ENCODE measurements at regions not wholly inside any gene's neighbourhood (a gene's known extent, or its start where the extent isn't known, plus 50 kb on each side); places are given as distances from the start of the nearest gene placed in this dataset.

DNA sequence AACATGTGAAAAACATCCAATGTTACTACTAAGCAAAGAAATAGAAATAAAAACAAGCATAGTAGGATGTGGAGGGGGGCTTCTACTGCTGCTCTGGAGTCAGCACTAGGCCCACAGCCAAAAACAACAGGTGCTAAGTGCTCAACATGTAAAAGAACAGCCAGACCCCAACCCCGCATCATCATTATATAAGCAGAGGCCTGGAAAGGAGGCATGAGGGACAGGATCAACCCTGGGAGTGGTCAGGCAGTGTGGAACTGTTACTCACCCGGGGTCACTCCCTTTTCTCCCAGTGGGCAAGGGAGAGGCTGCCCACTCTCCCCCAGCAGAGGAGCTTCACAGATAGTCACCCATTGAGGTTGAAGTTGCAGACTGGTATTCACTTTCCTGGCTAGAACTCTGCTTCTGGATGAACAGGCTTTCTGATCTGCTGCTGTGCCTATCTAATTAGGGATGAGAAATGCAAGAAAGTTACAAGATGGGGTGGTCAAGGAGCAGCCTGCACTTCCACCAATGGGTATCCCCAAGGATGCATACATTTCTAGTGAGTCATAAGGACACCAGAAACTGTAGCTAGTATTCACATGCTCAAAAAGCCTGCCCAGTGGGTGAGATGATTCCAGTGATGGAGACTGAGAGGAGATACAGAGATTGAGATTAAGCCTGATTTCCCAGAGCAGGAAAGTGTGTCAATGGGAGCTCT lies 480.1 kb upstream of the TCF4 start:
- no peak overlapping the region for H3K4me3 Mint-ChIP-seq
- no peaks in the 10 kb centered on the region for H3K4me1 Mint-ChIP-seq
- no peak overlapping the region for H3K27ac Mint-ChIP-seq
- no peak for ATAC-seq (replicated peaks)
- H3K36me3 Mint-ChIP-seq, result no peaks in the 10 kb centered on the region
- peaks cover 0 to 4% of the 10 kb centered on the region in 2 donors for H3K27me3 Mint-ChIP-seq
- H3K9me3 Mint-ChIP-seq, result peaks cover 0 to 4% of the 10 kb centered on the region in 2 donors
- no peak for DNase-seq

- no peak for DNase-seq
- Mint-ChIP-seq H3K36me3 (no peaks in the 10 kb centered on the region), H3K27me3 (peaks cover 0 to 4% of the 10 kb centered on the region in 2 donors), H3K4me3 (no peak overlapping the region), H3K9me3 (peaks cover 0 to 3% of the 10 kb centered on the region in 2 donors), H3K4me1 (no peaks in the 10 kb centered on the region), H3K27ac (no peak overlapping the region)
- no peak for ATAC-seq (replicated peaks)
These were observed 479.4 kb upstream of the TCF4 start for GRCh38 chr18:56067214-56067894.

DNA sequence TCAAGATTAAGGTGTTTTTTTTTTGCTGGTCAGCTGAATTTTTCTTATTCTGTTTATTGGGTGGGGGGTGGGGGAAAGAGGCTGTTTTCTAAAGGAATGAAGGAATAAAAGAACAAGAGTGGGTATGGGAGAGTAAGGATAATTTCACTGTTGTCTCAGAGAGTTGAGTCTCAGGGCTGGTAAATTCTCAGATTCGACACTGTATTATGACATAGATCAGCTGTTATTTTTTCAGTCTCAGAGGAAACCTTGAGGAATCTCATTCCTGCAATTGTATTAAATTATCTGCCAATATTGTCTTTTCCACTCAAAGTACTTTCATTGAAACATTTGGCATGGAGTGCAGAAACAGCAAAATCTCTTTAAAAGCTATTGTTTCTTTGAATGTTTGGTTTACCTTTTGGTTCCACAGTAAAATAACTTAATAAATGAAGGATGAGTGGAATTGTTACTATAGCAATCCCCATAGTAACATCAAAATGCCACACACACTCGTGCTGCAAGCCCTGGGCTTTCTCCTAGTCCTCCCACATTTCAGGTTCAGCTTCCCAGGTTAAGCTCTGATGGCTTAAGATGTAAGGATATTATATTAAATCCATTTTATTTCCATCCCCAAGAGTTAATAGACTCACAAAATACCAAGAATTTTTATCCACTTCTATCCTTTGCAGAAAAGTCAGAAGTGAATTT lies 478.7 kb upstream of the TCF4 start:
- H3K9me3 Mint-ChIP-seq, result no peaks in the 10 kb centered on the region
- H3K36me3 Mint-ChIP-seq, result no peaks in the 10 kb centered on the region
- H3K27me3 Mint-ChIP-seq, result peaks cover 0 to 4% of the 10 kb centered on the region in 2 donors
- DNase-seq, result no peak
- no peak overlapping the region for H3K27ac Mint-ChIP-seq
- no peak overlapping the region for H3K4me3 Mint-ChIP-seq
- ATAC-seq (replicated peaks), result no peak
- no peaks in the 10 kb centered on the region for H3K4me1 Mint-ChIP-seq

- DNase-seq (no peak), ATAC-seq (replicated peaks) (no peak)
- H3K4me1 Mint-ChIP-seq, result no peaks in the 10 kb centered on the region
- H3K9me3 Mint-ChIP-seq, result peaks cover 0 to 3% of the 10 kb centered on the region in 2 donors
- peaks cover 0 to 4% of the 10 kb centered on the region in 2 donors for H3K27me3 Mint-ChIP-seq
- H3K27ac Mint-ChIP-seq, result no peak overlapping the region
- H3K4me3 Mint-ChIP-seq, result no peak overlapping the region
- H3K36me3 Mint-ChIP-seq, result no peaks in the 10 kb centered on the region
These were observed 477.1 kb upstream of the TCF4 start for GRCh38 chr18:56065086-56065485.

GRCh38 chr18:56062931-56063330 lies 474.9 kb upstream of the TCF4 start:
- Mint-ChIP-seq H3K36me3 (no peaks in the 10 kb centered on the region), H3K4me1 (no peaks in the 10 kb centered on the region), H3K27me3 (peaks cover 0 to 4% of the 10 kb centered on the region in 2 donors), H3K9me3 (peaks cover 0 to 3% of the 10 kb centered on the region in 2 donors), H3K27ac (no peak overlapping the region), H3K4me3 (no peak overlapping the region)
- no peak for ATAC-seq (replicated peaks)
- DNase-seq, result no peak

DNA sequence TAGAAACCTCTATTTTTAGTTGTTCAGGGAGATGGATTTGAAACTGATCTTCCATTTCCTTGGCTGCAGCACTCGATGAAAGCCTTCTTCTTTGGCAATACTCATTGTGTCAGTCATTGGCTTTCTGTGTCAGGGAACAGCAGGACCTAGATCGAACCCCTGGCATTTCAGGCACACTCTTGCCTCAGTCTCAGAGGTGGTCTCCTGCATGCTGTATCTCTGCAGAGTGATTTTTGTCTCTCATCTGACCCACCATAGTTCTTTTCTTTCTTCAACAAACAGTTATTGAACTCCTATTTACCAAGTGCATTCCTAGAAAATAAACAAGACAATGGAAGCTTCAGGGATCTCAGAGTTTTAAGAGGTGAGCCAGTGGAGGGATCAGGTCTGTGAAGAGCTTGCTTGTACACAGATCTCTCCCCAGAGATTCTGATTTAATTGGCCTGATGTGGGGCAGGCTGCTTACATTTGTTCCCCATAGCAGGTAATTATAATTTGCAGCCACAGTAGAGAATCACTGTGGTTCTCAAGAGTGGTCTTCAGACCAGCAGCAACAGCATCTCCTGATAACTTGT lies 473.1 kb upstream of the TCF4 start:
- Mint-ChIP-seq H3K4me3 (no peak overlapping the region), H3K36me3 (no peaks in the 10 kb centered on the region), H3K9me3 (peaks cover 0 to 3% of the 10 kb centered on the region in 2 donors), H3K27ac (no peak overlapping the region), H3K27me3 (peaks cover 0 to 4% of the 10 kb centered on the region in 2 donors), H3K4me1 (no peaks in the 10 kb centered on the region)
- no peak for DNase-seq
- no peak for ATAC-seq (replicated peaks)

- H3K36me3 Mint-ChIP-seq, result peaks cover 5 to 13% of the 10 kb centered on the region in 2 donors
- no peaks in the 10 kb centered on the region for H3K27me3 Mint-ChIP-seq
- H3K4me1 Mint-ChIP-seq, result no peaks in the 10 kb centered on the region
- DNase-seq (no peak), ATAC-seq (replicated peaks) (no peak)
- peaks cover 11 to 20% of the 10 kb centered on the region in 2 donors for H3K9me3 Mint-ChIP-seq
- no peak overlapping the region for H3K4me3 Mint-ChIP-seq
- no peak overlapping the region for H3K27ac Mint-ChIP-seq
These were observed 464.2 kb upstream of the TCF4 start for GRCh38 chr18:56052202-56052601.

DNA sequence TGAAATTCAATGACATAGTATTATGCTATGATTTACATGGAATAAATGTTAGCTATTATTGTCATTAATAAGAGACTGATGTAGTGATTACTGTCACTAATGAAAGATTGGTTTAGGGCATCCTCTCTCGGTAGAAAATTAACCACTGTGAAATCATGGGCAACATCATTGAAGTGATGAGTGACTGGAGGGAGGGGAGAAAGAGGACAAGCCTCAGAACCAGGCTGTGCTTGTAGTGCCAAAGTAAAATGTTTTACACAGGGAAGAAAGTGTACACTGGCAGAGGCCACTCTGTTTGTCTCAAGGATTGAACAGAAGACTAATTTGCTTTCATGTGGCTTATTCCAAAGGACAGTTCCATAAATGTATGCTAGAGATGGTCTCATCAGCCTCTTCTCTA lies 456.2 kb upstream of the TCF4 start:
- H3K4me1 Mint-ChIP-seq, result no peaks in the 10 kb centered on the region
- no peak overlapping the region for H3K27ac Mint-ChIP-seq
- H3K27me3 Mint-ChIP-seq, result no peaks in the 10 kb centered on the region
- no peak for ATAC-seq (replicated peaks)
- H3K9me3 Mint-ChIP-seq, result peaks cover 20 to 24% of the 10 kb centered on the region in 2 donors
- H3K4me3 Mint-ChIP-seq, result no peak overlapping the region
- no peak for DNase-seq
- H3K36me3 Mint-ChIP-seq, result peaks cover 9 to 15% of the 10 kb centered on the region in 2 donors

GRCh38 chr18:56043641-56044061 lies 455.7 kb upstream of the TCF4 start:
- no peak overlapping the region for H3K27ac Mint-ChIP-seq
- no peaks in the 10 kb centered on the region for H3K4me1 Mint-ChIP-seq
- H3K4me3 Mint-ChIP-seq, result no peak overlapping the region
- no peaks in the 10 kb centered on the region for H3K27me3 Mint-ChIP-seq
- H3K9me3 Mint-ChIP-seq, result peaks cover 17 to 20% of the 10 kb centered on the region in 2 donors
- DNase-seq, result no peak
- peaks cover 7 to 13% of the 10 kb centered on the region in 2 donors for H3K36me3 Mint-ChIP-seq
- ATAC-seq (replicated peaks), result no peak

DNA sequence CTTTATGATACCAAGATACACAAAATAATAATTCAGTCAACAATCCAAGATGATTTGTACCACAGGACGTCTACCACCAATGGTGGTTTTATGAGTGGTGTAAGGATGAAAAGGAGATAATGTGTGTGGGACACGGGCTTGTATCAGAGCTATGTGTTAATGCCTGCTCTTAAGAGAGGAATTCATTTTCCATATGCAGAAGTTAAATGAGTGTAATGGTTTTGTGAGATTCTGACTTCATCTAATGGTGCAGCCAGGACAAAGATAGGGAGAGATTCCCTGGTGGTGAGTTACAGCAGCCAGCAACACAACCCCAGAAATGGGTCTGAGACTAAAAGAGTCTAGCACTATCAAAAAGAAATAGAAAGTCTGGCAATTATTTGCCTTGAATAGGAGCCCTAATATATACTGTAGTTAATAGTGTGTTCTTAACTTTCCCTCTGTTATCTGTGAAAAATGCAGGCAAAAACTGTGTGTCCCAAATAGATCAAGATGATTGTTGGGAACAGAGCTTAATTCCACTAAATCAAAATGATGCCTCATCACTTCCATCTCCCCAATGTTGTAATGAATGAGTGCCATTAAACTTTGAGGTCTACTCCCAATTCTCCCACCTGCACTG lies 455.0 kb upstream of the TCF4 start:
- H3K4me1 Mint-ChIP-seq, result peaks cover 0 to 4% of the 10 kb centered on the region in 2 donors
- no peak overlapping the region for H3K4me3 Mint-ChIP-seq
- H3K9me3 Mint-ChIP-seq, result peaks cover 13 to 15% of the 10 kb centered on the region in 2 donors
- H3K27me3 Mint-ChIP-seq, result no peaks in the 10 kb centered on the region
- H3K36me3 Mint-ChIP-seq, result peaks cover 6 to 9% of the 10 kb centered on the region in 2 donors
- no peak for DNase-seq
- ATAC-seq (replicated peaks), result no peak
- no peak overlapping the region for H3K27ac Mint-ChIP-seq

DNA sequence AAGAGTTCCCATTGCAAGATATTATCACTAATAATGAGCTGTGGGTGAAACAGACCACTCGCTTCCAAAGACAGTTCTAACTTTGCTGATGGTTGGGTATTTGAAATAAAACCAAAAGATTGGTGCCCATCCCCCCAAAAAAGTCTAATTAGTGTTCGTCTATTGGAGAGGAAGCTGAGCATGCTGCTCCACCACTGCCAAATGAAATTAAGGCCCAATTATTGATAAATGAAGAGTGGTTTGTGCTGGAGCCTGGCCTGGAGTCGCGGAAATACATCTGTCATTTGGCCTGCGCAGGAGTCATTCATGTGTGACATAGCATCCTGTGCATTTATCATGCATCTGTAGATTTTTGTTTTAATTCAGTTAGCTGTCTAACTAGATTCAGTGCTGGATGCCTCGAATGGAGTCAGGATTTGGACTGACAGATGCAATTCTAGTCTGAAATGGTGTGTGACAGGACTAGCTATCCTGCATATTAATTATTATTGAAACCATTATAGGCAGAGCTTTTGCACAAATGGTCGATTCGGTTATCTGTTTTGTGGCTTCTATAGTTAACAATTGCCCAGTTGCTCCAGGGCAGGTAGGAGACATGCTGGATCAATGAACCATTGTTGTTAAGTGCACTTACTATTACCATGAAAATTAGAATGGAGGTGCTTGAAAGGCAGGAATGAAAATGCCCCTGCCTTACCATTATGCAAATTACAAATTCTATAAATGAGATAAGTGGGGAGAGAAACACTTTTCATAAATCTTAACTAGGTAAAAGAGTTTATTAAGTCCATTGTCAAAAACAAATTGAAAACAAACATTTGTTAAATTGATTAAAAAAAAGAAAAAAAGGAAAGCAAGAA lies 450.4 kb upstream of the TCF4 start:
- ATAC-seq (replicated peaks), result peak in 1 of 2 donors; percentile 25
- Mint-ChIP-seq H3K4me1 (peaks cover 0 to 6% of the 10 kb centered on the region in 2 donors), H3K9me3 (peaks cover 8 to 11% of the 10 kb centered on the region in 2 donors), H3K27ac (no peak overlapping the region), H3K4me3 (no peak overlapping the region), H3K27me3 (no peaks in the 10 kb centered on the region), H3K36me3 (peaks cover 2 to 7% of the 10 kb centered on the region in 2 donors)
- DNase-seq, result no peak

- peaks cover 13 to 14% of the 10 kb centered on the region in 2 donors for H3K9me3 Mint-ChIP-seq
- DNase-seq (no peak), ATAC-seq (replicated peaks) (no peak)
- H3K36me3 Mint-ChIP-seq, result peaks cover 2 to 11% of the 10 kb centered on the region in 2 donors
- H3K27ac Mint-ChIP-seq, result peak overlapping the region; percentile 6
- H3K4me3 Mint-ChIP-seq, result no peak overlapping the region
- no peaks in the 10 kb centered on the region for H3K27me3 Mint-ChIP-seq
- H3K4me1 Mint-ChIP-seq, result peaks cover 0 to 6% of the 10 kb centered on the region in 2 donors
These were observed 448.7 kb upstream of the TCF4 start for GRCh38 chr18:56036741-56037140.

DNA sequence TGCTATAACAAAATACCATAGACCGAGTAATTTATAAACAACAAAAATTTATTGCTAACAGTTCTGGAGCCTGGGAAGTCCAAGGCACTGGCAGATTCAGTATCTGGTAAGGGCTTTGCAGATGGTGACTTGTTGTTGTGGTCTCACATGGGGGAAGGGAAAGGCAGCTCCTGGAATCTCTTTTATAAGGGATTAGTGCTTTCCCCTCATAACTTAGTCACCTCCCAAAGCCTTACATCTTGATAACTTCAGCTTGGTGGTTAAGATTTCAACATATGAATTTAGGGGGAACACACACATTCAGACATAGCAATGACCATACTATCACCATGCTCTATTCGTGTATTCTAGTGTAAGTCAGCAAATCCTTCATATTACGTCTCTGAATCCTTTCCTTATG lies 447.6 kb upstream of the TCF4 start:
- peaks cover 0 to 6% of the 10 kb centered on the region in 2 donors for H3K4me1 Mint-ChIP-seq
- peaks cover 2 to 11% of the 10 kb centered on the region in 2 donors for H3K36me3 Mint-ChIP-seq
- no peak overlapping the region for H3K27ac Mint-ChIP-seq

More for the DNA sequence above, 447.6 kb upstream of the TCF4 start:
- Mint-ChIP-seq H3K9me3 (peaks cover 13 to 14% of the 10 kb centered on the region in 2 donors), H3K27me3 (no peaks in the 10 kb centered on the region), H3K4me3 (no peak overlapping the region)
- DNase-seq (no peak), ATAC-seq (replicated peaks) (no peak)

All from stimulated activated naive B cell treated with anti-CD40 and anti-IgM and Interleukin-4, amounts not matched to agents 10 μg/mL and 1 μg/mL and 100 μg/mL, for 72 hours (primary cell).